GM12864 (cell line): ENCODE measurements at regions not wholly inside any gene's neighbourhood (a gene's known extent, or its start where the extent isn't known, plus 50 kb on each side); places are given as distances from the start of the nearest gene placed in this dataset.

ENCODE experiments used
- DNase-seq: peaks from one replicate; pipeline ENCODE4 v3.0.0-alpha.2; 2011; ENCODE audit warnings: low read depth
- H3K4me3 ChIP-seq: 2 replicates; pipeline ENCODE4 v1.5.1; 2011; ENCODE audit warnings: mild to moderate bottlenecking, low read depth, low read length, control low read depth
- CTCF ChIP-seq: IDR thresholded peaks from 2 replicates; pipeline ENCODE4 v1.5.1; 2011; ENCODE audit warnings: low read depth, mild to moderate bottlenecking, moderate library complexity, low read length, control low read depth, inconsistent platforms; ENCODE audit errors: missing control alignments

GRCh38 chr1:34477632-34478141, 277.2 kb upstream of the GJB5 start:
- no peak for DNase-seq
- H3K4me3 ChIP-seq: no peak overlapping the region
- no peak for TF ChIP-seq CTCF

- no peak for DNase-seq
- no peak for TF ChIP-seq CTCF
- H3K4me3 ChIP-seq: no peak overlapping the region
These were observed 276.3 kb upstream of the GJB5 start for GRCh38 chr1:34478515-34479076.

- no peak for TF ChIP-seq CTCF
- H3K4me3 ChIP-seq: no peak overlapping the region
- DNase-seq: no peak
These were observed 275.1 kb upstream of the GJB5 start for GRCh38 chr1:34479731-34480130.

GRCh38 chr1:34488080-34488708, 266.7 kb upstream of the GJB5 start:
- H3K4me3 ChIP-seq: no peak overlapping the region
- DNase-seq: no peak
- no peak for TF ChIP-seq CTCF

GRCh38 chr1:34500451-34500850, 254.4 kb upstream of the GJB5 start:
- DNase-seq: no peak
- no peak overlapping the region for H3K4me3 ChIP-seq

GRCh38 chr1:34511802-34512201, 243.0 kb upstream of the GJB5 start:
- no peak for TF ChIP-seq CTCF
- H3K4me3 ChIP-seq: no peak overlapping the region
- no peak for DNase-seq

More at GRCh38 chr1:34500451-34500850, 254.4 kb upstream of the GJB5 start:
- no peak for TF ChIP-seq CTCF
